Spinal cord (tissue), 9 donors: ENCODE measurements at regions not wholly inside any gene's neighbourhood (a gene's known extent, or its start where the extent isn't known, plus 50 kb on each side); places are given as distances from the start of the nearest gene placed in this dataset.
A peak's percentile ranks its signal among the peaks of the same experiment; 100 is the strongest.

Source experiments
- DNase-seq, 6 donors: peaks; one replicate each; pipeline versions ENCODE4 v3.0.0 to v3.0.0-alpha.2; 2013 to 2015; ENCODE audit warnings: low spot score in 6 of 6, low read depth in 4 of 6
- H3K27ac ChIP-seq: one replicate; pipeline ENCODE4 v1.5.1; 2013; ENCODE audit warnings: low read depth, low read length, control low read depth
- H3K27me3 ChIP-seq: one replicate; pipeline ENCODE4 v1.6.1; 2013; ENCODE audit warnings: low read length; ENCODE audit not compliant: control insufficient read depth, insufficient read depth
- H3K36me3 ChIP-seq: one replicate; pipeline ENCODE4 v1.6.1; 2013; ENCODE audit warnings: low read length; ENCODE audit not compliant: control insufficient read depth, insufficient read depth
- H3K4me1 ChIP-seq: one replicate; pipeline ENCODE4 v1.6.1; 2013; ENCODE audit warnings: low read length; ENCODE audit not compliant: control insufficient read depth, insufficient read depth
- H3K4me3 ChIP-seq: one replicate; pipeline ENCODE4 v1.5.1; 2013; ENCODE audit warnings: low read depth, low read length, control low read depth
- H3K9me3 ChIP-seq: one replicate; pipeline ENCODE4 v1.6.1; 2013; ENCODE audit warnings: low read length; ENCODE audit not compliant: control insufficient read depth, insufficient read depth
- WGBS: methylation state at CpG from one replicate; pipeline ENCODE4 v1.1.5; 2013; ENCODE audit warnings: missing lambda C conversion rate; ENCODE audit not compliant: insufficient coverage; 5-methylcytosine and 5-hydroxymethylcytosine counted together
- donor health status: healthy.

DNA sequence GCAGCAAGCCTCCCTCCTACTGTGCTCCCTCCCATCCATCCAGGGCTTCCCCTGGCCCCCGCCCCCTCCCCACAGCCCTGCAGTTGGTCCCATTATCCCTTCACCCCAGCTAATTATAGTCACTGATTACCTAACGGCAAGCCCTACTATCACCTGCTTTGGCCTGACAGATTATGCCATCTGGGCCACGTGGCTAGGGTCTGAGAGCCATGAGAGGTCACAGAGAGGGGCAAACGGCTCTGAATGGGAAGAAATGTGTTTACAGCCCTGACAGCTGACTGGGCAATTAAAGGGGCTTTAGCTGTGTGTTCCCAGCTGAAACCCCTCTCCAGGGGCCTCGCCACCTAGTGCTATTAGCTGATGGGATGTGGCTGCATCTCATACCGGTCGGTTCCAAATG lies 134.4 kb upstream of the CPEB2 start:
- Histone ChIP-seq H3K9me3 (no peaks in the 10 kb centered on the region), H3K27me3 (no peaks in the 10 kb centered on the region), H3K27ac (no peak overlapping the region), H3K36me3 (no peaks in the 10 kb centered on the region), H3K4me1 (peaks cover 11% of the 10 kb centered on the region), H3K4me3 (no peak overlapping the region)
- no peak for DNase-seq
- WGBS, result 42% methylated on average over 6 of the region's 7 CpGs

DNA sequence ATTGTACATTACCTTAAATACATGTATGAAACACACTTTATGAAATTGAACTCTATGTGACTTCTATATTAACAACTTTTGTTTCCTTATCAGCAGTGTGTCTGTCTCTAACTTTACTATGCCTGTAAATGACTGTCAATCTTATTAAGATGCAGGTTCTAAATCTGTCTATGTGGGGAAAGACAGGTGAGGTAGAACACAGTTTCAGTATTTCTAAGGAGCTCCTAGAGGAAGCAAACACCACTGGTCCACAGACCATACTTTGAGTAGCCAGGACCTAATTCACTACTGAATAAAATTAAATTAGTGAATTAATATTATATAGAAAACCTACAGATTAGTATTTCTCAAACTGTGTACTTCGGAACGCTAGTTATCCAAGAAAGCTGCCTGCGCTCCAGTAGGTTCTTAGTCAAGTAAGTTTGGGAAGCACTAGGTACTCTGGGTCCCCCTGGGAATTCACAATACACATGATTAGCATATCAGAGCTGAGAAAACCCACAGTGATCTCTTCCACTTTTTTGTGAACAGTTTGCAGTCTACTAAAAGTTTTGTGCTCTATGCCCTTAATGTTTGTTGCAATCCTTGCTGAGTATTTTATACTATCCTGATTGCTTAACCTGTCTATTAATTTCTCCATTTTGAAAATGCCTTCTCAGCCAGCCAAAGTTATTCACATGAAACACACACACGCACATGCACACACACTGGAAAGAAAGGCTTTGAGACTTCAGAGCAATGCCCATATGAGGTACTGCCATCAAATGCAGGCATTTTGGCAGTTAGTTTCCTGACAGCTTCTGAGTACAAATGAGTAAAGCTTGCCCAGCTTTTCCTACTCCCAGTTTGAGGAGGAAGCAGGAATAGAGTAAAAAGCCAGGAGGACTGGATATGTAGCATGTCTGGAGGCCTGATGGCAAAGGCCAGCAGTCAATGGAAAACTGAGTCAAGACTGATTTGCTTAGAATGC lies 133.6 kb upstream of the CPEB2 start:
- Histone ChIP-seq H3K4me3 (no peak overlapping the region), H3K27ac (no peak overlapping the region), H3K4me1 (peaks cover 8% of the 10 kb centered on the region), H3K9me3 (no peaks in the 10 kb centered on the region), H3K36me3 (no peaks in the 10 kb centered on the region), H3K27me3 (no peaks in the 10 kb centered on the region)
- 40% methylated on average over 1 of the region's 4 CpGs for WGBS
- DNase-seq, result peak in 1 of 6 donors; percentile 73

DNA sequence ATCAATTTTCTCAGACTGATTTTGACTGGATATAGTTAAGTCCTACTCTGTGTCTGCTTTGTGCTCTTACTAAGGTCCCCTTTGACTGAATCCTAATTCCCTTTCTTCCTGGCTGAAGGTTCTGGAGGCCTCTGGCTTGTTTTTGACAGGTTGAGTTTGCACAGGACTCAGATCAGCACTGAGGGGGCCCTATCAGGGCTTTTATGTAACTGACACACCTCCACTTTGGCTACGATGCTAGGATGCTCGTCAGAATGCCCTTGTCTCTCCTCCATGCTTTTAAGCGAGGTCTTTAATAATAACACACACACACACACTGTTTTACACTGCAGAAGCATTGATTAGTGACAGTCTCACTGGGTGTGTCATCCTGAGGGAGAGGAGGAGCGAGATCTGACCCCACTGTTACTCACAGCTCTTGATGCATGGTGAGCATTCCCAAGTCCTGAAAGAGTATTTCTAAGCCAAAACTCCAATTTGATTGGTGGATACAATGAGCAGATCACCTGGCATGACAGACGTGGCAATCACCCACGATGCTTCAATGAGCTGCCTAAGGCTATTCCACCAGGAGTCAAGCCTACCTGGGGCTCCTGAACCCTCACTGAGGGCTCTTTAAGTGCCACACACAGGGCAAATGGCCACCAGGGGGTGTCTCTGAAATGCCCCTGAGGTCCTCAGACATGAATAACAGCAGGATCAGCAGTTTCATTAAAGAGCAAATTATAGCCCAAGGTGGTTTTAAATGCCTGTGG lies 130.4 kb upstream of the CPEB2 start:
- 62% methylated on average over 4 of the region's 6 CpGs for WGBS
- DNase-seq, result no peak
- Histone ChIP-seq H3K9me3 (no peaks in the 10 kb centered on the region), H3K27ac (no peak overlapping the region), H3K4me1 (peaks cover 6% of the 10 kb centered on the region), H3K4me3 (no peak overlapping the region), H3K27me3 (no peaks in the 10 kb centered on the region), H3K36me3 (no peaks in the 10 kb centered on the region)

DNA sequence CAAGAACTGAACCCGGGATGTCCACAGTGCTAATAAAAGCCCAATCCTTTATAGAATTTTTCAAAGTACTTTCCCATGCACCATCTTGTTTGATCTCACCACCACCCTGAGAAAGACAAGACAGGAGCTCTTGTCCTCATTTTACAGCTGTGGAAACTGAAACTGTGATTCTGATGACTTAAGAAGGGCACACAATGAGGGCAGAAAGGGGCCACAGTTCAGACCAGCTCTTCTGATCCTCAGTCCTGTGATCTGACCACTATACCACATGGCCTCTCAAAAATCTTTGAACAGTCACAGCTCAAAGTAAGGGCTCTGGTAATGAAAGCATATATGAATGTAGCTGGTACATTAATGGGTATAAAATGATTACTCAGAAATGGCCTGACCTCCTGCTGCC lies 127.3 kb upstream of the CPEB2 start:
- Histone ChIP-seq H3K36me3 (no peaks in the 10 kb centered on the region), H3K4me1 (peaks cover 6% of the 10 kb centered on the region), H3K4me3 (no peak overlapping the region), H3K27ac (no peak overlapping the region), H3K9me3 (no peaks in the 10 kb centered on the region), H3K27me3 (no peaks in the 10 kb centered on the region)
- DNase-seq, result no peak
- WGBS, result 92% methylated on average over 1 of the region's 1 CpG

DNA sequence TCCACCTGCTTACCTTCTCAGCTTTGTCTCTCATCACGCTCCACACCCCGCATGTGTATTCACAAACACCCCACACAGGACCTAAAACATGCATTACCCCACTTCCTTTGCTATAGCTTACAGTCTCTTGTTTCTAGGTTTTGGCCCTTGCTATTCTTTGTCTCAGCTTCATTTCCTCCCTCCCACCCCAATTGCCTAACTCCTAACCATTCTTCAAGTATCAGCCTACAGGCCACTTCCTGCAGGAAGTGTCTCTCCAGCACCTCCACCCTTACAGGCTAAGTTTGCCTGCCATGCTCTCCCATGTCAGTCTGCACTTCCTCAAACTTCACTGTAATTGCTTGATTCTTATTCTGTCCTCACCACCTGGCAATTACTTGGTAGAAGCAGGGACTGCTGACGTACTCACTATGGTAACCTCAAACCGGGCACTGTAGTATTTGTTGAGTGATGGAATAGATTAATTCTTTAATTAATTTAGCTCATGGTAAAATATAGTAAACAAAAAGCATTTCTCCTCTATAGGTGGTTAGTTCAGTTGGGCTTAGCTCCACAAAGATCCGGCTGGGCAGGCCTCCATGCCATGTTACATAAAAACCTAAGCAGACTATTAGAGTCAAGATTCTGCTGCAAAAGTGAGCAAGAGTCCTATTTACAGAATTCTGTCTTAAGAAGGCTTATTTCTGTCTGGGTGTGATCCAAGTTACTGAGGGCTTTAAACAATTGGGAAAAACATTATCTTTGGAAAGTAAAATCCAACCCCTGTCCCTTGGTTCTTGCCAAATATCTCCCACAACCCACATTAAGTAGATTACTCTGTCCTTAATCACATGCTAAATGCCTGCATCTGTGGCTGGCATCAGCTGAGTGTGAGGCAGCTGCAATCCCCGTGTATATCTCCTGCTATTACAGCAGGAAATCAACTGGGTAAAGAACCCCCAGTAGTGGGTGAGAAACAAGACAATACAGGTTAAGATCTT lies 124.7 kb upstream of the CPEB2 start:
- H3K4me1 ChIP-seq, result peaks cover 6% of the 10 kb centered on the region
- WGBS, result 69% methylated on average over 3 of the region's 6 CpGs
- no peaks in the 10 kb centered on the region for H3K27me3 ChIP-seq
- H3K27ac ChIP-seq, result no peak overlapping the region
- peak in 3 of 6 donors; percentile 28 to 92 (median 50) for DNase-seq
- H3K9me3 ChIP-seq, result no peaks in the 10 kb centered on the region
- no peak overlapping the region for H3K4me3 ChIP-seq
- H3K36me3 ChIP-seq, result no peaks in the 10 kb centered on the region

- Histone ChIP-seq H3K36me3 (no peaks in the 10 kb centered on the region), H3K27me3 (no peaks in the 10 kb centered on the region), H3K9me3 (no peaks in the 10 kb centered on the region), H3K4me3 (no peak overlapping the region), H3K4me1 (peaks cover 6% of the 10 kb centered on the region), H3K27ac (no peak overlapping the region)
- DNase-seq, result no peak
- 89% methylated on average over 1 of the region's 3 CpGs for whole genome bisulfite sequencing
Measured at GRCh38 chr4:14878681-14879080, 123.6 kb upstream of the CPEB2 start.

- no peaks in the 10 kb centered on the region for H3K27me3 ChIP-seq
- peaks cover 6% of the 10 kb centered on the region for H3K4me1 ChIP-seq
- no peaks in the 10 kb centered on the region for H3K36me3 ChIP-seq
- no peak overlapping the region for H3K27ac ChIP-seq
- 86% methylated on average over 6 of the region's 7 CpGs for WGBS
- no peak overlapping the region for H3K4me3 ChIP-seq
- no peaks in the 10 kb centered on the region for H3K9me3 ChIP-seq
- no peak for DNase-seq
Measured at GRCh38 chr4:14879683-14880082, 122.6 kb upstream of the CPEB2 start.

DNA sequence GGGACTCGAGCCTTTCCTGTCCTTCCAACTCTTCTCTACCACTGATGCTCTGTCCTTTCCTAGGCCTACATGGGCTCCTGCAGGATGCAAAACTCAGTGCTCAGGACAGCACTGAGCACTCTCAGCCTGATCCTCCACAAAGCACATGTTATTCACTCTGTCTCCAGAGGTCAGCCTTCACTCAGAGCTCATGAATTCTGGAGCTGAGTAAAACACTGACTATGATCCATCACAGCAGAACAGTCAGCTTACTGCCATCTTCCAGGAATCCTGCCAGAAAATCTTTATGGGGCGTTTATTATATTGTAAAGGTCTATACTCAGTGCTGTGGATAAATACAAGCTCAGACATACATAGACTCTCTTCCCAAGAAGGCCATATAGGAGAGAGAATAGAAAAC lies 121.5 kb upstream of the CPEB2 start:
- Histone ChIP-seq H3K27me3 (no peaks in the 10 kb centered on the region), H3K4me3 (no peak overlapping the region), H3K4me1 (peaks cover 6% of the 10 kb centered on the region), H3K9me3 (no peaks in the 10 kb centered on the region), H3K36me3 (no peaks in the 10 kb centered on the region), H3K27ac (no peak overlapping the region)
- DNase-seq, result no peak
- 100% methylated on average over 1 of the region's 2 CpGs for WGBS

GRCh38 chr4:14883166-14883565 lies 119.1 kb upstream of the CPEB2 start:
- H3K27ac ChIP-seq, result no peak overlapping the region
- H3K4me3 ChIP-seq, result no peak overlapping the region
- peak in 1 of 6 donors; percentile 38 for DNase-seq
- no peaks in the 10 kb centered on the region for H3K9me3 ChIP-seq
- 97% methylated on average over 3 of the region's 3 CpGs for WGBS
- H3K4me1 ChIP-seq, result no peaks in the 10 kb centered on the region
- no peaks in the 10 kb centered on the region for H3K36me3 ChIP-seq
- no peaks in the 10 kb centered on the region for H3K27me3 ChIP-seq
